AG10803 (cell line): ENCODE measurements at regions not wholly inside any gene's neighbourhood (a gene's known extent, or its start where the extent isn't known, plus 50 kb on each side); places are given as distances from the start of the nearest gene placed in this dataset.
"Not testable (repeated sequence)": the region's sequence is repeated elsewhere in the genome, so short reads cannot be mapped to it uniquely, and the experiment has no call there.

Experiments used
- DNase-seq: peaks from one replicate; pipeline ENCODE4 v3.0.0; 2010; ENCODE audit warnings: low read depth
- H3K4me3 ChIP-seq: 2 replicates; pipeline ENCODE4 v1.5.1; 2011; ENCODE audit warnings: mild to moderate bottlenecking, low read length, control low read depth
- TF ChIP-seq, protein P1 (sequence below): conservative IDR thresholded peaks from 2 replicates; pipeline ENCODE4 v1.5.1; 2011; ENCODE audit warnings: mild to moderate bottlenecking, low read length, control low read depth, inconsistent platforms

DNA sequence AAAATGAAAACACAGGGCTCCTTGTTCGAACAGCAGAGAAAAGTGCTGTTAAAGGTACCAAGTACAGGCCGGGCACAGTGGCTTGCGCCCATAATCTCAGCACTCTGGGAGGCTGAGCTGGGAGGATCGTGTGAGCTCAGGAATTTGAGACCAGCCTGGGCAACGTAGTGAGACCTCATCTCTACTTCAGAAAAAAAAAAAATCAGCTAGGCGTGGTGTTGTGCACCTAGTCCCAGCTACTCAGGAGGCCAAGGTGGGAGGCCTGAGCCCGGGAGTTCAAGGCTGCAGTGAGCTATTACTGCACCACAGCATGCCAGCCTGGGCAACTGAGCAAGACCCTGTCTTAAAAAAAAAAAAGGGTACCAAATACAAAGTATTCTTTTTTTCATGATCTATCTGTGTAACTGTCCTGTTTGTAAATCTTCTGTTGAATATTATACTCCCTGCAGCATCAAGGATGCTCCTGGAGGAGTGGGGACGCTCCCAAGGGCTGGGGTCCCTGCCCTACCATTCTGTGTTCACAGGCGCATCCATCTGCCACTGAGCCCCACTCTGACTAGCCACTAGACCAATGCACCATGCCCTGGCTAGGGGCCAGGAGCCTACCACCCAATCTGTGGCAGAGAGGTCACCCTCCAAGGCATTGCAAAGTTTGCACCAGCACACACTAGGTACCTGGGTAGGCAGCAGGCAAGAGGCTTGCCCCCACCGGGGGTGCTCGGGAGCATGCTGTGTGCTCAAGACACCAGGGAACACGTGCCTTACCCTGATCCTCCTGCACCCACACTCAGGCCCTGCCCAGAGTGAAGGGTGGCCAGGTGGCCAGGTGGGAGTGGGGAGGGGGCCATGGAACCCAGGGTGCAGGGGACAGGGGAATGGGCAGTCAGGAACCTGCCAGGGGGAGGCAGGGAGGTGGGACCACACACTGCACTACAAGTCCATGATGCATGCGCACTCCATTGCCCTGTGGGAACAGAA lies 67.3 kb upstream of the KMT2C start:
- no peak for DNase-seq
- no peak overlapping the region for H3K4me3 ChIP-seq
- TF ChIP-seq, protein P1, sequence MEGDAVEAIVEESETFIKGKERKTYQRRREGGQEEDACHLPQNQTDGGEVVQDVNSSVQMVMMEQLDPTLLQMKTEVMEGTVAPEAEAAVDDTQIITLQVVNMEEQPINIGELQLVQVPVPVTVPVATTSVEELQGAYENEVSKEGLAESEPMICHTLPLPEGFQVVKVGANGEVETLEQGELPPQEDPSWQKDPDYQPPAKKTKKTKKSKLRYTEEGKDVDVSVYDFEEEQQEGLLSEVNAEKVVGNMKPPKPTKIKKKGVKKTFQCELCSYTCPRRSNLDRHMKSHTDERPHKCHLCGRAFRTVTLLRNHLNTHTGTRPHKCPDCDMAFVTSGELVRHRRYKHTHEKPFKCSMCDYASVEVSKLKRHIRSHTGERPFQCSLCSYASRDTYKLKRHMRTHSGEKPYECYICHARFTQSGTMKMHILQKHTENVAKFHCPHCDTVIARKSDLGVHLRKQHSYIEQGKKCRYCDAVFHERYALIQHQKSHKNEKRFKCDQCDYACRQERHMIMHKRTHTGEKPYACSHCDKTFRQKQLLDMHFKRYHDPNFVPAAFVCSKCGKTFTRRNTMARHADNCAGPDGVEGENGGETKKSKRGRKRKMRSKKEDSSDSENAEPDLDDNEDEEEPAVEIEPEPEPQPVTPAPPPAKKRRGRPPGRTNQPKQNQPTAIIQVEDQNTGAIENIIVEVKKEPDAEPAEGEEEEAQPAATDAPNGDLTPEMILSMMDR: no peak

DNA sequence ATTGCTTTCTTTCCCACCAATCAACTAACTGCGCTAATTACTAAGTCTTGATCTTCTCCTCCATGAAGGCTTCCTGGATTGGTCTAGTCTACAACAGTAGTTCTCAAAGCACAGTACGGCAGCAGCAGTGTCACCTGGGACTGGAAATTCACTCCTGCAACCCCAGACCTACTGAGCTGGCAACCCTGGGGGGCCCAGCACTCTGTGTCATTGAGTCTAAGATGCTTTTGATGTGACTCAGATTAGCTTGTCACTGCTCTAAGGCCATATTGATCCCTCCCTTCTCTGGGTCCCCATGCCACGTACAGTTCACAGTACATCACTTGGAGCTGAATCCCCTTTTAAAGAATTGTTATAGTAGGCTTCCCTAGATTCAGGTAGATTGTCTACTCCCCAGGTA lies 65.7 kb upstream of the KMT2C start:
- TF ChIP-seq, protein P1: no peak
- H3K4me3 ChIP-seq: no peak overlapping the region
- DNase-seq: no peak

DNA sequence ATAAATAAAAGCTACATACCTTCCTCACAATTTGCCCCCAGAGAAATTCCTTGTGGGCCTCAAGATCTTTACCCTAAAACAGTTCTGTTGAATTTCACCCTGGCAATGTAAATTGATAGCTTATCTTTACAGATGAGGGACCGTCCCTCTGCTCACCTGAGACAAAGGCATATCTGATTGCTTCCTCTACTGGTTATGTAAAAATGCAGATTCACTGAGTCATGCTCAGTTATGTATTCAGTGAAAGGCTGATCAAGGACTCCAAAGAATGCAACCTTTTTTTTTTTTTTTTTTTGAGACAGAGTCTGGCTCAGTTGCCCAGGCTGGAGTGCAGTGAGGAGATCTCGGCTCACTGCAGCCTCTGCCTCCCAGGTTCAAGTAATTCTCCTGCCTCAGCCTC lies 64.2 kb upstream of the KMT2C start:
- H3K4me3 ChIP-seq, DNase-seq: not testable (repeated sequence)

DNA sequence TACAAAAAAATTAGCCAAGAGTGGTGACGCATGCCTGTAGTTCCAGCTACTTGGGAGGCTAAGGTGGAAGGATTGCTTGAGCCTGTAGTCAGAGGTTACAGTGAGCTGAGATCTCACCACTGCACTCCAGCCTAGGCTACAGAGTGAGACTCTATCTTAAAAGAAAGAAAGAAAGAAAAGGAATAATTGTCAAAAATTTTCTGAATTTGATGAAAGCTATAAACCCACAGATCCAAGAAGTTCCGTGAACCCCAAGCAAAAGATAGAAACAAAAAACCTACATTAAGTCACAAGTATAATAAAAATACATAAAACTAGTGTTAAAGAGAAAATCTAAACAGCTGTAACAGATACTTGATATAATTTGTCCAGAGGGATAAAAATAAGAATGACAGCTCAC lies 60.1 kb upstream of the KMT2C start:
- TF ChIP-seq, protein P1: no peak
- H3K4me3 ChIP-seq: no peak overlapping the region
- no peak for DNase-seq

DNA sequence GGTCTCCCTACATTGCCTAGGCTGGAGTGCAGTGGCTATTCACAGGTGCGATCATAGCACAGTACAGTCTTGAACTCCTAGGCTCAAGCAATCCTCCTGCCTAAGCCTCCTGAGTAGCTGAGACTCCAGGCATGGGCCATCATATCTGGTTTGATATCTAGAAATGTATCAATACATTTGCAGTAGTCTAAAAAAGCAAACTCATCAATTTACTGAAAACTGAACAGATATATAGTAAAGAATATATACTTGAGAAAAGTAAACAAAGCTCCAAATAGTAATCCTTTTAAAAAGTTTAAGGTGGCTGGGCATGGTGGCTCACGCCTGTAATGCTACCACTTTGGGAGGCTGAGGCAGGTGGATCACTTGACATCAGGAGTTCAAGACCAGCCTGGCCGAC lies 57.1 kb upstream of the KMT2C start:
- TF ChIP-seq, protein P1: no peak
- no peak overlapping the region for H3K4me3 ChIP-seq
- DNase-seq: no peak

DNA sequence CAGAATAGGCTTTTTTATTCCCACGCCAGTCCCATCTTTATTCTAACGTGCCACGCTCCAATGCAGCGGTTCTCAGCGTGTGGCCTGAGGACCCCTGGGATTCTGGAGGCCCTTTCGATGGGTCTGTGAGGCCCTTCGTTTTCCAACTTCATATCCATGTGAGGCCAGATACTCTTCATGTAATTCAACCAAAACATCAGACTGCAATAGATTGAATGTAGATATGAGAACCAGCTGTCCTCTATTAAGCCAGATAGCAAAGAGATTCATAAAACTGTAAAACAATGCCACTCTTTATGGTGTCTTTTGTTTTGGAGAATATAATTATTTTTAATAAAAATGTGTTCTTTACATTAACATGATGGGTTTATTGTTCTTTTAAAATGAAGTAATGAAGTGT lies 53.2 kb upstream of the KMT2C start:
- no peak overlapping the region for H3K4me3 ChIP-seq
- no peak for DNase-seq
- TF ChIP-seq, protein P1: no peak

DNA sequence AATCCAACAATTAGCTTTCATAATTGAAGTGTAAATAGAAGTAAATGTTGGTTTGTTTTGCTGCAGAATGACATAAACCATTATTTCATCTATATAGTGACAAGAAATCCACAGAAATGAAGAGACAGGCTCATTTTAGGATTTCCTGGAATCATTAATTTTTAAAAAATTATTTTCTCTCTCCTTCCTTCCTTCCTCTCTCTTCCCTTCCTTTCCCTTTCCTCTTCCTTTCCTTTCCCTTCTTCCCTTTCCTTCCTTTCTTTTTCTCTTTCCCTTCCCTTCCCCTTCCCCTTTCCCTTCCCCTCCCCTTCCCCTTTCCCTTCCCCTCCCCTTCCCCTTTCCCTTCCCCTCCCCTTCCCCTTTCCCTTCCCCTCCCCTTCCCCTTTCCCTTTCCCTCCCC lies 51.2 kb upstream of the KMT2C start:
- no peak for DNase-seq
- no peak overlapping the region for H3K4me3 ChIP-seq
- TF ChIP-seq, protein P1: no peak
